Neural progenitor cell (in vitro differentiated cells): ENCODE measurements at regions not wholly inside any gene's neighbourhood (a gene's known extent, or its start where the extent isn't known, plus 50 kb on each side); places are given as distances from the start of the nearest gene placed in this dataset.

Experiments
- CTCF ChIP-seq: fragments of 200-600 bp; sonication (generic); IDR thresholded peaks from 2 replicates; pipeline ENCODE4 v1.5.1; 2017; ENCODE audit warnings: antibody characterized with exemption, mild to moderate bottlenecking
- EZH2 ChIP-seq: fragments of 200-600 bp; sonication (generic); IDR thresholded peaks from 2 replicates; pipeline ENCODE4 v1.6.1; 2017; ENCODE audit warnings: antibody characterized with exemption, mild to moderate bottlenecking, moderate library complexity
- EZH2phosphoT487 ChIP-seq: fragments of 200-600 bp; sonication (generic); IDR thresholded peaks from 2 replicates; pipeline ENCODE4 v1.6.1; 2017; ENCODE audit warnings: antibody characterized with exemption

GRCh38 chr5:145628525-145628924 lies 206.6 kb downstream of the PRELID2 start:
- TF ChIP-seq EZH2phosphoT487 (no peak), CTCF (no peak), EZH2 (no peak)
